ENCODE measurements at regions not wholly inside any gene's neighbourhood (a gene's known extent, or its start where the extent isn't known, plus 50 kb on each side); places are given as distances from the start of the nearest gene placed in this dataset.
A peak's percentile ranks its signal among the peaks of the same experiment; 100 is the strongest.

DNA sequence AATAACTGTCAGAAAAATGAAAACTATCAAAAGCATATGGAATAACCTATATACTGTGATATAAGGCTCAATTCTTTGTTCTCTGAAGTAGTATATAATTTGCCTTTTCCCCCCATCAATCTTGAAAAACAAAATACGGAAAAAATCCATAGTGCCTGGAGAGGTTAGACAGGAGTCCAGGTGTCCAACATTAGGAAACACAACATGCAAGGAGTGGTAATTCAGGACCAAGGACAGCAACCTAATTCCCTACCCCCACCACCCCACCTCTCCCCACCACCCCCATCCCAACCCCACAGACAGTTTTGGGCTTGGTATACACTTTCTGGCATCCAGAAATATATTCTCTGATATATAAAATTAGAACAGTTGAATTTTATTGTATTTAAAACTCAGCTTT, 55.1 kb upstream of the SLC25A26 start:
- DNase-seq (ENCODE audit: low spot score) = no peak

DNA sequence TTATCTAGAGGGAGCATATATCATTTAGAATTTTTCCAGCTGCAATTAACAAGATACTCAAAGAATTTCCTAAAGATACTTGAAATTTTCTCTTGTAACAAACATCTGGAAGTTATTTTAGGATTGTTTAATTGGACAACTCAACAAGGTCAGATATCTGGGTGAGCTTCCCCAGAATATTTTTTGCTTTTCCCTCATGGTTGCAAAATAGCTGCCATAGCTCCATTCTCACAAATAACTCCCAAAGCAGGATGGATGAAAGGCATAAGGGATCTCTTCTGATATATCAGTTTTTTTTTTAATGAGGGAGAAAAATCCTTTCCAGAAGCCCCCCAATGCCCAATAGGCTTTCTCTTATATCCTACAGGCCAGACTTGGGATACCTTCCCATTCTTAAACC, 56.6 kb upstream of the SLC25A26 start:
- DNase-seq (ENCODE audit: low spot score) = no peak

DNA sequence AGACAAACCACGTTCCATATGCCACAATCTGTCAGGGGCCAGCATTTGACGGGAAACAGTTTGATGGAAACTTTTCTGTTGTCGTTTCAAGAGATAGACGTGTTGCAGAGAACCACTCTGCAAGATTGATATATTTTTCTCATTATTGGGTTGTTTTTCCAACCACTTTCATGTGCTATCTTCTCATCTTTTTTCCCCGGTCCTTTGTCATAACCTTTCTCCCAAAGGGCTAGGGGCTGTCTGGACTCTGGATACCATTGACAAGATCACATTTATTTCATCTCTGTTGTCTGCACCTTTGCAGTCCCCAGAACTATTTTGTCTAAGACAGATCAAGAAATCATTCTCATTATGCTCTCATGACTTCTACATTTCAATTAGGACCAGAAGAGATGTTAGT, 57.6 kb upstream of the SLC25A26 start:
- no peak for DNase-seq (ENCODE audit: low spot score)

DNA sequence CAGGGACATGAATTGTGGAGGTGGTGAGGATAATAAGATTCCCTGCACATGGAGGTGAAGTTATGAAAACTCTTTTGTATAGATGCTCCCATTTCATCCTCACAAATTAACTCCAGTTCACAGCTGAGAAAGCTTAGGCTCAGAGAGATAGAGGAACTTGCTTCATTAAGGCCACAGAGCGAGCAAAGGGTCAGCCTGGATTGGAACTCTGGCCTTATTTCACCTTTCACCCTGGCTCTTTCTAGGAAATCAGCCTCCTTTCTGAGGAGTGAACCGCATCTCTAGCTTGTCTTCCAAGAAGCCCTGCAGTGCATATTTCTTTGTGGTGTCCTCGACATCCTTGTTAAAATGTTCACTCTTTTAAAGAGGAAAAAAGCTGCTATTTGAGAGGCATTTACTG, 58.0 kb upstream of the SLC25A26 start:
- DNase-seq (ENCODE audit: low spot score) = no peak

DNA sequence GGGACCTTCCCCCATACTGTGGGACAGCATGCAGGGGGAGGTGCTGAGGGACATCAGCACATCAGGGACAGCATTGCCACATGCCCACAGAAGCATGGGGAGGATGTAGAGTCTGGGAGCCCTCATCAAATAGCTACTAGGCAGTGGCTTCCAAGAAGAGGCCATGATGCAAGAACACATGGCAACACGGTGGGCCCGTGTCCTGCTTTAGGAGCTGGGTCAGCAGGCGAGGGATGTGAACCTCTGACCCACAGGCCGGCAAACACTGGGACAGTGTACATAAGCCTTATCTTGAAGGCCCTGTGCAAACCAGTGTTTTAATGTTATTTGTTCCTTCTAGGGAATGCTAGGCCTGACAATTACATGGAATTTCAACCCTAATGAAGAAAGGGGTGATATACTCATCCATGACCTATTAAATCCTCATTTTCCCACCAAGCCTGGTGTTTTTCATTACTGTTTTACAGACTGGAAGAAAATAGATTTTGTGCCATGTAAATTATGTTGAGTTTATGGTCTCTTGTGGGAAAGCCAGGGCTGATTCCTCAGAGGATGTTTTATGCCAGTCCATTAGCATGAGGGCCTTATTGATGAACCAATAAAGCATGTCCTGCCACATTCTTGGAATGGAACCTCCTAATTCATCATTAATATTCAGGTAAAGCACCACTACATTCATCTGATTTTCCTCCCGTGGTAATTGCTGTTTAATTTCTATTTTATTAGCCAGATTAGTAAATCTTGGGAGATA, 61.7 kb upstream of the SLC25A26 start:
- no peak for DNase-seq (ENCODE audit: low spot score)

DNA sequence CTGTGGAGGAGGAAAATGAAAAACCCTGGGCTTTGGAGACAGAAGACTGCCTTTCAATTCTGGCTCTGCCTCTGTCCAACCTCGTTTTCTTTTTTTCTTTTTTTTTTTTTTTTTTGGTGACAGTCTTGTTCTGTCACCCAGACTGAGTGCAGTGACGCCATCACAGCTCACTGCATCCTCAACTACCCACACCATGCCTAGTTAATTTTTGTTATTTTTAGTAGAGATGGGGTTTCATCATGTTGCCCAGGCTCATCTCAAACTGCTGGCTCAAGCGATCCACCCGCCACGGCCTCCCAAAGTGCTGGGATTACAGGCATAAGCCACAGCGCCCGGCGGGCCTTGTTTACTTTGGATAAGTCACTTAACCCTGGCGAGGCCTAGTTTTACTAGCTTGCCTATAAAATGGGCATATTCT, 66.3 kb upstream of the SLC25A26 start:
- DNase-seq (ENCODE audit: low spot score) = no peak

DNA sequence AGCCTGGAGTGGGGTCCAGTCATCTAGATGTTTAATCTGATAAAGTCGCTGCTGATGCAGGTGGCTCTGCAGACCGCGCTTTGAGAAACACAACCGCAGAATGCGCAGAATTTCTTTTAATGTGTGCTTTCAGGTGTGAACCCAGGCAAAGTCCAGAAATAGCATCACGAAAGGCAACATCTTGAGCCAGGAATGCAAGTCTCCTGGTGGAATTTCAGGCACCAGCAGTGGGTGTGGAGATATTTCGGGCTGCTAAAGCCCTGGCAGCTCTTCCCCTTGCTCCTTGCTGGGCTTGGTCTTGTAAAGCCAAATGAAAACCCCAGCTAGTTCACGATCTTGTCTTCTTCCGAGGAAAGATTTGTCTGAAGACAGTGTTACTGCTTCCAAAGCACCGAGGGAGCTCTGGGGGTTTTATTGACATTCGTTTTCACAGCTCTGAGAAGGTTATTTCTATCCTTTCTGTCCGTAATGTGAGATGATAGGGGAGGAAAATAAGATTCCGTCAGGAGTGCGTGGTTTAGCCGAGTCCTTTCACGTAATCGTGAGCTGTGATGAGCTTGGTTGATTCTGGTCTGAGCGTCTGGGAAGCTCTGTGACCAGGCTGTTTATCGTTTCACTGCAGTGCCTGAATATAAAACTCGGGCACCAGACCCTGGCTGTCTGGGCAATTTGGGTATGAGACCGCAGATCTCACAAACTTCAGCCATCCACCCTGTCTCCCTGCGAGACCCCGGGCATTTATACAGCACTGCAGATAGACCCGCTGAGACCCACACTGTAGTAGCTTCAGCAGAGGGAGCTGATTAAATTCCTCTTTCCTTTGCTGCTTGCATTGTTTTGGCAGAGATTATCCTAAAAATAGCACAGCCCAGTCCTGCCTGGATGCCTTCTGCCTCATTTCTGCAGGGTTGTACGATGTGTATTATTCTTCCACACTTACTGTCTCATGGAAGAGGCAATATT, 67.0 kb upstream of the SLC25A26 start:
- DNase-seq (ENCODE audit: low spot score) = no peak

DNA sequence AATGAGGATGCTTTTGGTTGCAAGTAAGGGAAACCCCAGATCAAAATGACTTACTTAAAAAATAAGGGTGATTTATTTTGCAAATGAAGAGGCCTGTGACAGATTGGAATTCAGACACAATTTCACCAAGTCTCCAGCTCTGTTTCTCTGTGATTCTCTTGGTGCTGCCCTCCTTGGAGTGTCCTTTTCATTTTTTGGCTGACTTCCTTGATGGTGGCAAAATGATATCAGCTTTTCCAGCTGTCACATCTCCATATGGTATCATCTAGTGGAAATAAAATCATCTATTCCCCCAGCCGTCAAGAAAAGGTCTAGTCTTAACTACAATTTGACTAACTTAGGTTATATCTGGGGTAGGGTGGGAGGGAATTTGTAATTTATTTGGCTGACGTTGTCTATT, 68.5 kb upstream of the SLC25A26 start:
- DNase-seq (ENCODE audit: low spot score) = no peak

DNA sequence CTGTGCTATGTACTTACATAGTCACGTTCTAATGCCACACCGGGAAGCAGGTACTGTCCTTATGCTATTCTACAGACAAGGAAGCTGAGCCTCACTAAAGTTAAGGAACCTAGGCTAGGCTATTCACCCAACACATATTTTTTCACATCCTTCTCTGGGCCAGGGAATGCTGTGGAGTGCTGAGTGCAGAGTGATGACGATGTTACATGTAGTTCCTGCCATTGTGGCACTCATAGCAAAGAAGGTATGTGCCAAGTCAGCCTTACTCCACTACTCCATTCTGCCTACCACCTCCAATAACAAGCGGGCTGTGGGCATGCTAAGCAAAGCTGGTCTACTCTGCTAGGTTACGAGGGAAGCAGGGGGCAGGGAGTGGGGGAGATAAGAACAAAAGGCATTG, 69.8 kb upstream of the SLC25A26 start:
- DNase-seq (ENCODE audit: low spot score) = no peak

DNA sequence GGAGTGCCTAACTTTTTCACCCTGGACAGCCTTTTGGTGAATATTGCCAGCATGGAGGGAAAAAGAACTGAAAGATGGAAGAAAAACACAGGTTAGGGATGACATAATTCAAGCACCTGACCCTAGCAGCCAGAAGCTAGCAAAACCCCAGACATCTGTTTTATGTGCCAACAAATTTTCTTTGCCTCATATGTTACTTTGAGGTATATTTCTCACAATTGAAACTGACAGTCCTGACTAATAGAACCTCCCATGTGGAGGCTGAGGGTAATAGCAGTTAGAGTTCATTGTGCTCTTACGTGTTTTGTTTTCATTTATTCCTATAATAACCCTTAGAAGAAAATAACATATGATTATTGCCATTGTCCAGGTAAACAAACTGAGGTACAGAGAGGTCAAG, 71.5 kb upstream of the SLC25A26 start:
- DNase-seq (ENCODE audit: low spot score) = no peak

DNA sequence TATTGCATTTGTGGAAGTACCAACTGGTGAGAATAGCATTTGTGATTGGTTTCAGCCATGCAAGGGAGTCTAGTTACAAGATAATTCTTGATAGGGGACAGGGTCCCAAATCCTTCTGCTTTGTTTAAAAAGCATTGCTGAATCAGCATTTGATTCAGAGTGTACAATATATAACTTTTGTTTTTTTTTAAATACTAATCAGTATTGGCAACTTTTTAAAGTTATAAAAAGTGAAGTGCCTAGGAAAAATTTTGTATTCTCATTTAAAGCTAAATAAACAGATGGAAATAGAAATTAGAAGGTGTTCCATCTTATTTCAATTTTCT, 75.4 kb upstream of the SLC25A26 start:
- no peak for DNase-seq (ENCODE audit: low spot score)

DNA sequence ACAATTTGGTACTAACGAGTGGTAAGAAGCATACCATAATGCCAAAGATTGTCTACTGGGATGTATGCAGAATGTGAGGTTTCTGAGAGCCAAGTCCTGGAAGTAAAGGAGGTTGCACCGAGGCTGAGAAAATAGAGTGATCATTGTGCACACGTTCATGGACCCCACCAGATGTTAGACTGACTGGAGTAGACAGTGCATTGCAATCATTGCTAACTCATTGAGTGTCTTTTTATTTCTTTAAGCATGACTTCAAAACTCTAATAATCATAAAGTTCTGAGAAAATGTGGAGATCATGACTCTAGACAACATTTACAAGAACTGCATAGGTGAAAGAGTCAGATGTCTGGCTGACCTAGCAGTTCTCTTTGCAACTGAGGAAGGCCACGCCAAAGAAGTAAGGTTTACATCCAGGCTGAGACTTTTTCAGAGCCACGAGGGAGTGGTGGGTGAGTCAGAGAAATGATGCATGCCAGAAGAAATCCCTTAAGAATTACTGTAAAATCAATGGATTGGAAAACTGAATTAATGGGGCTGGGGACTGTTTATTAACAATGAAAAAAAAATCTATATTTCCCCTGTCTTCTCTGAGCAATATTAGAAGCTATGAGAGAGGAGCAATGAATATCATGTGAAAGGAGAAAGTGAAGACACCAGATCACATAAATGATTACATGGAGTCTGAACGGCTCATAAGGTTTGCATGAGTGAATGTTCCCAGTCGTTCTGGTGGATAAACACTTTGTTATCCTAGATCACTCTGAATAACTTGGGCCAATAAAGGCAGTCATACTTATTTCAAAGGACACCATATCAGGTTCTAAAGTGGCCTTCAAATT, 76.0 kb upstream of the SLC25A26 start:
- DNase-seq (ENCODE audit: low spot score) = no peak

DNA sequence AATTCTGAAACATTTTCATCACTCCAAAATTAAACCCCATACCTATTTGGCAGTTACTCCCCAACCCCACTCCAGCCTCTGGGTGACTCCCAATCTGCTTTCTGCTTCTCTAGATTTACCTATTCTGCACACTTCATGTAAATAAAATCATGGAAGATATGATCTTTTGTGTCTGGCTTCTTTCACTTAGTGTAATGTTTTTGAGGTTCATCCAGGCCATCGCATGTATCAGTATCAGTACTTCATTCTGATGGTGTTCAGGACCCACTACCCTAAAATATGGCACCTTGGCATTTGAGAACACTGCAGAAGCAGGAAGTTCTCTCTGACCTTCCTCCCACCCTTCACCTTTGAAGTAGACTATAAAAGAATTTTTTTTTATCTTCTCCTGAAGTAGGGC, 78.7 kb upstream of the SLC25A26 start:
- DNase-seq (ENCODE audit: low spot score) = no peak

DNA sequence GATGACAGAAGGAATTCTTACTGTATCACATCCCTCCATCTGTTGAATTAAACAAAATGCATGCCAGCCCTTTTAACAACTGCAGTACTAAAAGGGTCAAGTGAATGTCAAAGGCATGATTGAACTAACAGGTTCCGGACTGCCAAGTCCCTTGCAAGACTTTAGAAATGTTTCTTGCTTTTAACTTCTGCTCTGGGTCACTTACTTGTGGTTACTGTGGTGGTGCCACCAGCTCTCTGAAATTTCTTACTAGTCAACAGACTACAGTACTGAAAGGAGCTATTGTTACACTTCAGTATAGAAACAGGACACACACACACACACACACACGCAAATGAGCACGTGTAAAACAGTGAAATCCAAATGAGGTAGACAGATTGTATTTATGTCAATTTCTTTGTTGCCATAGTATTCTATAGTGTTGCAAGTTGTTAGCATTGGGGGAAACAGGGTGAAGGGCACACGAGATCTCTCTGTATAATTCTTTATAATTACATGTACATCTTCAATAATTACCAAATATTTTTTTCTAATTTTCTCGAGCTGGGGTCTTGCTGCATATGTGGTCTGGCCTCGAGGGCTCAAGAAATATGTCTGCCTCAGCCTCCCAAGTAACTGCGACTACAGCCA, 79.9 kb upstream of the SLC25A26 start:
- no peak for DNase-seq (ENCODE audit: low spot score)

DNA sequence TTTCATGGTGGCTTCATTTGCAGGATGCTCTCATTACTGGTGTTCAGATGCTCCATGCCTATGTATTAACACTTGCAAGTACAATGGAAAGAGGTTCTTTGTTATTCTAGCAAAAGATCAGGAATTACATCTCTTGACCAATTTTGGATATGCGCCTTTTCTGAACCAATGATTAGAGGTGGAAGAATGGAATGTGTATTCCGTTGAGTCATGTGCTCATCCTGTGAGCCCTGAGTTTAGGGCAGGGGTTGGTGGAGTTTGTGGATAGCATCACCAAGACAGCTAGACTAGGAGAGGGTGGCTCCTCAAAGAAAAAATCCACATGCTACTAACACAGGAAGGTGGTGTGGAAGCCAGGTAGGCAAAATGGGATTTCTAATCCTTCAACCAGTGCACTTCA, 80.7 kb upstream of the SLC25A26 start:
- DNase-seq (ENCODE audit: low spot score) = no peak

DNA sequence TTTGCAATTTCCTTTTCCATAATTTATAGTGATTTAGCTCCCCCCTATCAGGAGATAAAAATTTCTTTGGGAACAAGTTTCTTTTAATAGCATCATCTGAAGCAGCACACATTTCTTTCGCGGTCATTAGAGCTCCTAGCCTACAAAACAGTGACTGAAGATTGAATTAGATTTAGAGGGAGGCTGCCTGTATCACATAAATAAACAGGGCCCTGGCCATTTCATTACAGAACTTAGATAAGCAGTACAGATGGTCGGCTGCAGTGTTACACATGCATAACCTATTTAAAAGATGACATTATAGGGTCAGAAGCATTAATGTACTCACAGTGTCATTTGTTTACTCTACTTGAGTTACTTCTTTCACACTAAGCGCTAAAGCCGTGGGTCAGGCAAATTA, 81.4 kb upstream of the SLC25A26 start:
- DNase-seq (ENCODE audit: low spot score) = no peak

DNA sequence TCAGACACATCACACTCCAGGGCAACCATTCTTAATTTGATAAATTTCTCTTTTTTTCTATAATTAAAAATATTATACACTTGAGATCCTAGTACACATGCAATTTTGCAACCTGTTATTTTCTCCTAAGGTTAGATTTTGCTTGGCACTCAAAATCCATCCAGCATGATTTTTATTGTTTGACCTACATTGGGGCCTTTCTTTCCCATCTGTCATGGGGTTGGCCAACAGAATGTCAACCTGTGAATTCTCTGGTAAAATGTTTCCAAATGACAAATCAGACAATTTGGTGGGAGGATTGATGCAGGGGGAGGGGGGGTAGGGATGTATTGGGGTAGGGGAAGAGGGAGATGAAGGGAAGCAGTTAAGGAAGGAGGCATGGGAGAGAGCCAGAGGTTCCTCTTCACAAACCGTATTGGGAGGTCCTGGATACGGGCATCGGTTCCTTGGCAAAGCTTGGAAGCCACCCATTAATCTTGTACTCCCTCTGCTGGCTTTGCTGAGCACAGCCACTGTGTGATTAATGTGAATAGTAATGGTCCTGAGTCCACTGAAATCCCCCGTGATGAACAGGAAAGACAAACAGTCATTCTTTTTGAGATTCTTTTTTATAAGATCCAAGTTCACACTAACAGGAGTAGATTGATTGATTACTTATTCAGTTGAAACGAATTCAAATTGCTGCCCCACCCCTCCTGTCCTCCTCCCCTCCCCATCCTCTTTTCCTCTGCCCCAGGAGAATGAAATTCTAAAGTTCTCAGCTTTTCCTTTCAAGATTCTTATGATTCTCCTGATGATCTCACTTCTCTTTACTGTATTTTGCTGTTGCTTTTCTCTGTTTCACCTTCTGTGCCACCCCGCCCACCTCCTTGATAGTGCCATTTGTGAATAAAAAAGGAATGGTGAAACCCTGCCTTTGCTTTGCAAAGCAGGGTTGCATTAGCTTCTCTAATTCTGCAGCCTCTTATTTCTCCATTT, 82.2 kb upstream of the SLC25A26 start:
- DNase-seq (ENCODE audit: low spot score) = peak; percentile 73

DNA sequence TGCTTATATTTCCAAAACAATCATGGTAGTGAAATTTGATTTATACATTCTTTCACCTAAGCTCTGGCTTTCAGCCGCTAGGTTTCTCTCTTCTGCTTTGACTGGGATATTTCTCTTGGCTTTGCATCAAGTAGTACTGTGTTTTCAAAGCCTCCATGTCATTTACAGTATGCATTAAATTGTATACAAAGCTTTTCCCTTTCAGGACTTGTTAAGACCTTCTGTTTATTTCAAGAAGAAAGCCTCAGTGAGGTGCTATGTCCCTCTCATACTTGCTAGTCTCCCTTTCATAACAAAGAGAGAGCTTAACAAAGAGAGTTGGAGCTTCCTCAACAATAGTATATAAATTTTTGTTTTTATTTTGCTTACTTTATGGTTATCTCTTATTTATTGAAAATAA, 84.2 kb upstream of the SLC25A26 start:
- no peak for DNase-seq (ENCODE audit: low spot score)

DNA sequence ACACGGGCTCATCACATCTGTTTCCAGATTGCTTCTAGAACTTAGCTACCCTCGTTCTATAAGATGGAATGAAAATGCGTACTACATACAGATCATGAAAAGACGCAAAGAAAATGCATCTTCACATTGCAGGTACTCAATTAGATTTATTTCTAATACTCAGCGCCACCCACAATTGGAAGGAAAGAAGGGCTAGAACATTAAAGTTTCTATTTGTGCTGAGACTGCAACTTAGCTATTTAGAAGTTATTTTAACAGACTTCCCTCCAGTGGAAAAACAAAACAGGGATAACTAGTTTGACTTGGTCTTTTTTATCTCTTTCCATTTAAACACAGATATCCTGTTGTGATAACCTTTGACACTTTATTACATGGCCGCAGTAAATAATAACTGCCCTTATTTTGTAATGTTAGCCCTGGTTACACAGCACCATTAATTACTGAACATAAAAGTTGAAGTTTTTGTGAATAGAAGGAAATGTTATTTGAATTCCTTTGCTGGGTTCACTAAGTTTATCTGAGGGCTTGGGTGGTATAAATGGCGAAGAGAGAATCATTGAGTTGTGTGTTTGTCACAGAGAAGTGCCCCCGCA, 86.9 kb upstream of the SLC25A26 start:
- no peak for DNase-seq (ENCODE audit: low spot score)

DNA sequence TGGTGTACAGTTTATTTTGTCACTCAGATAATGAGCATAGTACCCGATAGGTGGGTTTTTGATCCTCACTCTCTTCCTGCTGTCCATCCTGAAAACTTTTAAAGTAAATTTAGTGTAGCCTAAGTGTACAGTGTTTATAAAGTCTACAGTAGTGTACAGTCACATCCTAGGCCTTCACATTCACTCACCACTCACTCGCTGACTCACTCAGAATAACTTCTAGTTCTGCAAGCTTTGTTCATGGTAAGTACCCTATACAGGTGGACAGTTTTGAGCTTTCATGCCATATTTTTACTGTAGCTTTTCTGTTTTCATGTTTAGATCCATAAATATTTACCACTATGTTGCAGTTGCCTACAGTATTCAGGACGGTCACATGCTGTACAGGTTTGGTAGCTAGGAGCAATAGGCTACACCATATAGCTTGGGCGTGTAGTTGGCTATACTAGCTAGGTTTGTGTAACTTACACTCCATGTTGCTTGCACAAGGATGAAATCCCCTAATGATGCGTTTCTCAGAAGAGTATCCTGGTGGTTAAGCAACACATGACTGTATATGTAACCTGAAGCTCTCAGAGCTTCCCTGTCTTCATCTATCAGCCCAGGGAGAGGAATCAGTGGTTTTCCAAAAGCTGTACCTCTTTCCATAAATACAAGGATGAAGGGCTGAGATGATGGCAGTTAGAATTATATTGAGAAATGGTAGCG, 87.6 kb upstream of the SLC25A26 start:
- peak; percentile 82 for DNase-seq (ENCODE audit: low spot score)
